ENCODE measurements at regions not wholly inside any gene's neighbourhood (a gene's known extent, or its start where the extent isn't known, plus 50 kb on each side); places are given as distances from the start of the nearest gene placed in this dataset.
A peak's percentile ranks its signal among the peaks of the same experiment; 100 is the strongest.
"Not testable (repeated sequence)": the region's sequence is repeated elsewhere in the genome, so short reads cannot be mapped to it uniquely, and the experiment has no call there.

GRCh38 chr4:19256823-19257222 is 994.9 kb upstream of the SLIT2 start:
- DNase-seq (ENCODE audit: low read depth): no peak

- DNase-seq (ENCODE audit: low read depth): peak; percentile 21
Observed at GRCh38 chr4:19254486-19254885, 997.2 kb upstream of the SLIT2 start.

GRCh38 chr4:19248023-19248422 is 1003.7 kb upstream of the SLIT2 start:
- DNase-seq (ENCODE audit: low read depth): no peak

- DNase-seq (ENCODE audit: low read depth): no peak
Observed at GRCh38 chr4:19241895-19242294, 1009.8 kb upstream of the SLIT2 start.

- DNase-seq (ENCODE audit: low read depth): peak; percentile 82
Observed at GRCh38 chr4:19239565-19239964, 1012.1 kb upstream of the SLIT2 start.

- DNase-seq (ENCODE audit: low read depth): no peak
Observed at GRCh38 chr4:19236473-19236872, 1015.2 kb upstream of the SLIT2 start.

GRCh38 chr4:19230906-19231545 is 1020.7 kb upstream of the SLIT2 start:
- no peak for DNase-seq (ENCODE audit: low read depth)

- no peak for DNase-seq (ENCODE audit: low read depth)
Observed at GRCh38 chr4:19227701-19228100, 1024.0 kb upstream of the SLIT2 start.

GRCh38 chr4:19224820-19225219 is 1026.9 kb upstream of the SLIT2 start:
- peak; percentile 21 for DNase-seq (ENCODE audit: low read depth)

- DNase-seq (ENCODE audit: low read depth): no peak
Observed at GRCh38 chr4:19216476-19216875, 1035.2 kb upstream of the SLIT2 start.

GRCh38 chr4:19214591-19215186 is 1037.0 kb upstream of the SLIT2 start:
- DNase-seq (ENCODE audit: low read depth): no peak

- DNase-seq (ENCODE audit: low read depth): peak; percentile 4
Observed at GRCh38 chr4:19213388-19213787, 1038.3 kb upstream of the SLIT2 start.

- DNase-seq (ENCODE audit: low read depth): no peak
Observed at GRCh38 chr4:19205853-19206252, 1045.9 kb upstream of the SLIT2 start.

GRCh38 chr4:19197838-19198237 is 1053.9 kb upstream of the SLIT2 start:
- DNase-seq (ENCODE audit: low read depth): not testable (repeated sequence)

- DNase-seq (ENCODE audit: low read depth): no peak
Observed at GRCh38 chr4:19195696-19196095, 1056.0 kb upstream of the SLIT2 start.

- no peak for DNase-seq (ENCODE audit: low read depth)
Observed at GRCh38 chr4:19194672-19195071, 1057.0 kb upstream of the SLIT2 start.

- no peak for DNase-seq (ENCODE audit: low read depth)
Observed at GRCh38 chr4:19193274-19193981, 1058.3 kb upstream of the SLIT2 start.

- no peak for DNase-seq (ENCODE audit: low read depth)
Observed at GRCh38 chr4:19191979-19192650, 1059.6 kb upstream of the SLIT2 start.

- no peak for DNase-seq (ENCODE audit: low read depth)
Observed at GRCh38 chr4:19187691-19188090, 1064.0 kb upstream of the SLIT2 start.

- DNase-seq (ENCODE audit: low read depth): no peak
Observed at GRCh38 chr4:19187096-19187495, 1064.6 kb upstream of the SLIT2 start.

- not testable (repeated sequence) for DNase-seq (ENCODE audit: low read depth)
Observed at GRCh38 chr4:19181631-19182030, 1070.1 kb upstream of the SLIT2 start.

- DNase-seq (ENCODE audit: low read depth): no peak
Observed at GRCh38 chr4:19178835-19179234, 1072.9 kb upstream of the SLIT2 start.
